HFF-Myc (cell line): ENCODE measurements at regions not wholly inside any gene's neighbourhood (a gene's known extent, or its start where the extent isn't known, plus 50 kb on each side); places are given as distances from the start of the nearest gene placed in this dataset.

ENCODE experiments used
- DNase-seq: peaks from one replicate; pipeline ENCODE4 v3.0.0-alpha.2; 2011; ENCODE audit warnings: low read depth; ENCODE audit errors: extremely low read depth
- H3K4me3 ChIP-seq: replicated peaks from 2 replicates; pipeline ENCODE4 v1.5.1; 2011; ENCODE audit warnings: low read depth, mild to moderate bottlenecking, control low read depth, low read length
- TF ChIP-seq, protein P1 (sequence below): IDR thresholded peaks from 2 replicates; pipeline ENCODE4 v1.5.1; 2012; ENCODE audit warnings: mild to moderate bottlenecking, low read depth, low read length, control low read depth; ENCODE audit errors: missing control alignments

GRCh38 chr7:156003220-156004162, 191.2 kb upstream of the SHH start:
- DNase-seq = no peak
- H3K4me3 ChIP-seq = no peak overlapping the region
- TF ChIP-seq, protein P1, sequence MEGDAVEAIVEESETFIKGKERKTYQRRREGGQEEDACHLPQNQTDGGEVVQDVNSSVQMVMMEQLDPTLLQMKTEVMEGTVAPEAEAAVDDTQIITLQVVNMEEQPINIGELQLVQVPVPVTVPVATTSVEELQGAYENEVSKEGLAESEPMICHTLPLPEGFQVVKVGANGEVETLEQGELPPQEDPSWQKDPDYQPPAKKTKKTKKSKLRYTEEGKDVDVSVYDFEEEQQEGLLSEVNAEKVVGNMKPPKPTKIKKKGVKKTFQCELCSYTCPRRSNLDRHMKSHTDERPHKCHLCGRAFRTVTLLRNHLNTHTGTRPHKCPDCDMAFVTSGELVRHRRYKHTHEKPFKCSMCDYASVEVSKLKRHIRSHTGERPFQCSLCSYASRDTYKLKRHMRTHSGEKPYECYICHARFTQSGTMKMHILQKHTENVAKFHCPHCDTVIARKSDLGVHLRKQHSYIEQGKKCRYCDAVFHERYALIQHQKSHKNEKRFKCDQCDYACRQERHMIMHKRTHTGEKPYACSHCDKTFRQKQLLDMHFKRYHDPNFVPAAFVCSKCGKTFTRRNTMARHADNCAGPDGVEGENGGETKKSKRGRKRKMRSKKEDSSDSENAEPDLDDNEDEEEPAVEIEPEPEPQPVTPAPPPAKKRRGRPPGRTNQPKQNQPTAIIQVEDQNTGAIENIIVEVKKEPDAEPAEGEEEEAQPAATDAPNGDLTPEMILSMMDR = no peak

DNA sequence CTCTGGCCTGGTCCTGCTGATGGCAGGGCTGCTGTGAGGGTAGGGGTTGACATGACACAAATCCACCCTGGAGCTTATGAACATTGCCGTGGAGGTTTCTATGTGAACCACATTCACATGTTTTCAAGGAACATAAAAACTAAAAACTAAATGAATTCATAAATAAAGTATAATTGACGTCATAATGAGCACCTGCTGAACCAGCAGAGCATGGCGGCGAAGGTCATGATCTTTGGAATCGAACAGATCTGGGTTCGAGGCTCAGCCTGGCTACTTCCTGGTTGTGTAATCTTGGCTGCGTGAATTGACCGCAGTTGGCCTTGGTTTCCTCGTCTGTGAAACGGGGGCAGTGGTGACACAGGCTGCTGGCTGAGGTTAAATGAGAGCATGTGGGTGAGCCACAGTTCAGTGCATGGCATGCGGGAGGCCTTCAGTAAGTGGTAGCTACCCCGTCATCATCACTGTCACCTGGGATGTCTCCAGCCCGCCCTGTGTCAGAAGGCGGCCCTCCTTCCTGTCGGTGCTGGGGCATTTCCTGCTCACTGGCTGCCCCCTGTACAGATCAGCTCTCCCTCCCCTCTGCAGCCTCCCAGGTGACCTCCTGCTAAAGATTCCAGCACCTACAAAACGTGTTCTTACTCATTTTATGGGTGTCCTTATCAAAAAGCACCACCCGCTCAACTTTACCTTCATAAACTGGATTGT, 190.3 kb upstream of the SHH start:
- TF ChIP-seq, protein P1 = no peak
- no peak overlapping the region for H3K4me3 ChIP-seq
- DNase-seq = no peak

GRCh38 chr7:156001496-156002260, 189.4 kb upstream of the SHH start:
- DNase-seq = no peak
- H3K4me3 ChIP-seq = no peak overlapping the region
- TF ChIP-seq, protein P1 = no peak

DNA sequence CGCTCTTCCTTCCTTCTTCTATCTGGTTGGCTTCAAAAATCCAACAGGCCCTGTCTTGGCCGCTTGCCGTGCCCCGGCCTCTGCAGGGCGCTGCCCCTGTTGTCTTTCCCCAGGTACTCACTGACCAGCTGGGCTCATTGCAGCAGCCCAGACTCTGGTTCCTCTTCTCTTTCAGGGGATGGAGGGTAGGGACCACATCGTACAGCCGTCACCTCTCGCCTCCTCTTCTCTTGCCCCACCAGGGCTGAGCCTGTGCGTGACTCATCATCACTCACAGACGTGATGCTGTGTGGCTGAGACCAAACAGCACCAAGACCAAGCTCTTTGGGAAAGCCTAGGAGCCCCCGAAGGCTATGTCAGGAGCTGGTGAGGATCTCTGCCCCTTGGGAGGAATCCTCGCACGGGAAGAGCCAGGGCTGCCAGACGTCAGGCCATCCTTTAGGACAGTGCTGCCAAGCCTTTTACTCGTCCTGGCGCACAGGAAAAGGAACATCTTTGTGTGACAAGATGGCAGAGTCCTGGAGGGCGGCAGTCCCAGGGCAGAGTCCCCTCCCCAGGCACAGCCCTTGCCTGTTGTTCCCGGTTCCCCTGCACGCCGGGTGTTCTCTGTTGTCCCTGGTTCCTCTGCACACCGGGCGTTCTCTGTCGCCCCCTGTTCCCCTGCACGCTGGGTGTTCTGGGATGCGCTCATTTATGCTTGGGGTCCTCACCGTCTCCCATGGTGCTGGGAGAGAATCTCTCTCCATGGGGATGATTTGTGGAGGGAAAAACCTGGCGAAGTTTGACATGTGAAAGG, 188.5 kb upstream of the SHH start:
- no peak overlapping the region for H3K4me3 ChIP-seq
- TF ChIP-seq, protein P1 = no peak
- DNase-seq = no peak

DNA sequence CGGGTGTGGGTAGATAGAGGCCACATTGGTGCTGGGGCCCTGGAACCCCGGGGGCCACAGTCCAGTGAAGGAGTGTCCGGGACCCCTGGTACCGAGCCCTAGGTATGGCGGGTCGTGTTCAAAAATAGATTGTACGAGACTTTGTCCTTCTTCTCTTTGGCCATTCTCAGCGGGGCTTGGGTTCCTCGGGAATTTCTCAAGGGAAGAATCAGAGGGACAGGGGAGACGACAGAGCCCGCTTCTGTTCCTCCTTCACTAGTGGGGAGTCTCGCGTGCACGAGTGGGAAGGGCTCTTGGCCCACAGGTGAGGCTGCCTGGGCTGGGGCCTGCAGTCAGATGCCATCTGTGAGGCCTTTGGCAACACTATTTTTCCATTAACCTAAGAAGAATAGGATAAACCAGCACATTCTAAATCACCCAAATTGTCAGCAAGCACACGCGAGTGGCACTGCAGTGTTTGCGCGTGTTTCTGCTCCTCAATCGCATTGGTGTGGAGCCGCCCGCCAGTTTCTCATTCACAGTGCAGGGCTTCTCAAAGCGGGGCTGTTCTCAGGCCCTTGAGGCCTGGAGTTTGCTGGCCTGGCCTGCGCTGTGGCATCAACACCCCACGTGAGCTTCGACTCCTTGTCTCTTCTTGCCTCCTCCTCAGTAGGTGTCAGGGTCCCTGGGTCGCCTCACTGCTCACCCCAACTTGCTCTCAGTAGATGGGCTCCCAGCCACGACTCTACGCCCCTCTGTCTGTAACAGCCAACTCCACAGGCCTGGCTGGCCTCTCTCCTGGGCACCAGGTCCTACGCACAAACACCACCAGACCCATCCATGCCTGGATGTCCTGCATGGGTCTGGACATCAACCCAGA, 187.6 kb upstream of the SHH start:
- no peak for DNase-seq
- no peak overlapping the region for H3K4me3 ChIP-seq
- TF ChIP-seq, protein P1 = no peak
